ENCODE measurements at regions not wholly inside any gene's neighbourhood (a gene's known extent, or its start where the extent isn't known, plus 50 kb on each side); places are given as distances from the start of the nearest gene placed in this dataset.

- in situ Hi-C loops (cut with HindIII; ENCODE audit: low pct_ligation_motif_present, low sequenced_read_pairs): no loop called here
- no peak overlapping the region for H3K27ac ChIP-seq
- no peaks in the 10 kb centered on the region for H3K27me3 ChIP-seq (replicated peaks)
- no peak for DNase-seq
- TF ChIP-seq CTCF (IDR thresholded peaks at IDR 0.05; ENCODE audit: low read depth, low read length, missing control alignments): no peak
- no peak overlapping the region for H3K4me3 ChIP-seq (ENCODE audit: low read depth, low read length)
- no peaks in the 10 kb centered on the region for H3K36me3 ChIP-seq (replicated peaks)
These were observed 59.5 kb upstream of the GGTLC1 start for GRCh38 chr20:24048024-24048611.

GRCh38 chr20:24046888-24047287 lies 58.3 kb upstream of the GGTLC1 start:
- Histone ChIP-seq H3K27me3 (replicated peaks) (no peaks in the 10 kb centered on the region), H3K36me3 (replicated peaks) (no peaks in the 10 kb centered on the region), H3K4me3 (ENCODE audit: low read depth, low read length) (no peak overlapping the region), H3K27ac (no peak overlapping the region)
- DNase-seq: no peak
- in situ Hi-C loops (cut with HindIII; ENCODE audit: low pct_ligation_motif_present, low sequenced_read_pairs): no loop called here
- TF ChIP-seq CTCF (IDR thresholded peaks at IDR 0.05; ENCODE audit: low read depth, low read length, missing control alignments): no peak

- no peak for DNase-seq
- Histone ChIP-seq H3K27ac (no peak overlapping the region), H3K4me3 (ENCODE audit: low read depth, low read length) (no peak overlapping the region), H3K36me3 (replicated peaks) (no peaks in the 10 kb centered on the region), H3K27me3 (replicated peaks) (no peaks in the 10 kb centered on the region)
- in situ Hi-C loops (cut with HindIII; ENCODE audit: low pct_ligation_motif_present, low sequenced_read_pairs): no loop called here
- TF ChIP-seq CTCF (IDR thresholded peaks at IDR 0.05; ENCODE audit: low read depth, low read length, missing control alignments): no peak
These were observed 57.2 kb upstream of the GGTLC1 start for GRCh38 chr20:24045621-24046318.

- H3K27me3 ChIP-seq (replicated peaks): no peaks in the 10 kb centered on the region
- H3K36me3 ChIP-seq (replicated peaks): no peaks in the 10 kb centered on the region
- no peak for DNase-seq
- no peak overlapping the region for H3K4me3 ChIP-seq (ENCODE audit: low read depth, low read length)
- in situ Hi-C loops (cut with HindIII; ENCODE audit: low pct_ligation_motif_present, low sequenced_read_pairs): no loop called here
- TF ChIP-seq CTCF (IDR thresholded peaks at IDR 0.05; ENCODE audit: low read depth, low read length, missing control alignments): no peak
- no peak overlapping the region for H3K27ac ChIP-seq
These were observed 54.7 kb upstream of the GGTLC1 start for GRCh38 chr20:24043294-24043693.

- Histone ChIP-seq H3K27ac (no peak overlapping the region), H3K4me3 (ENCODE audit: low read depth, low read length) (no peak overlapping the region), H3K27me3 (replicated peaks) (no peaks in the 10 kb centered on the region), H3K36me3 (replicated peaks) (no peaks in the 10 kb centered on the region)
- no peak for TF ChIP-seq CTCF (IDR thresholded peaks at IDR 0.05; ENCODE audit: low read depth, low read length, missing control alignments)
- in situ Hi-C loops (cut with HindIII; ENCODE audit: low pct_ligation_motif_present, low sequenced_read_pairs): no loop called here
- DNase-seq: no peak
These were observed 54.1 kb upstream of the GGTLC1 start for GRCh38 chr20:24042646-24043045.

All from brain microvascular endothelial cell (primary cell).